HG03342 (cell line): ENCODE measurements at regions not wholly inside any gene's neighbourhood (a gene's known extent, or its start where the extent isn't known, plus 50 kb on each side); places are given as distances from the start of the nearest gene placed in this dataset.

Experiments
- ATAC-seq: cut with Tn5 transposase; IDR thresholded peaks from one replicate; pipeline ENCODE4 v1.9.1; 2021; ENCODE audit warnings: mild to moderate bottlenecking, moderate library complexity; ENCODE audit not compliant: unreplicated experiment

DNA sequence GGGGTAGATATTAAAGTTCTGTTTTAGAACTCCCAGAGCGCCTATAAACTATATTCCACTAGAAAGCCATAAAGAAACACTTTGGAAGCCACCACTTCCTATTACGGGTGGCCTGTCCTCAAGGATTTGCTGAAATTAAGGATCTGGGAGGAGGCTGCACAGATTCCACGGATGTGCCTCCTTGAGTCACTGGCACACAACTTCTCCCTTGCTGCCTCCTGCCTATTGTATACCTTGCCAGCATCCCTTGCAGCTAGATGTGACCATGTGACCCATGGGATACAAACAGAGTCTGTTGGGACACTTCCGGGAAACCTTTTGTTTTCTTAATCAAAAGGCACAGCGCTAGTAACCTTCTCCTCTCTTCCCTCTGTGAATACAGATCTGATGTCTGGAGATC lies 263.0 kb downstream of the C16orf95 start:
- no peak for ATAC-seq

DNA sequence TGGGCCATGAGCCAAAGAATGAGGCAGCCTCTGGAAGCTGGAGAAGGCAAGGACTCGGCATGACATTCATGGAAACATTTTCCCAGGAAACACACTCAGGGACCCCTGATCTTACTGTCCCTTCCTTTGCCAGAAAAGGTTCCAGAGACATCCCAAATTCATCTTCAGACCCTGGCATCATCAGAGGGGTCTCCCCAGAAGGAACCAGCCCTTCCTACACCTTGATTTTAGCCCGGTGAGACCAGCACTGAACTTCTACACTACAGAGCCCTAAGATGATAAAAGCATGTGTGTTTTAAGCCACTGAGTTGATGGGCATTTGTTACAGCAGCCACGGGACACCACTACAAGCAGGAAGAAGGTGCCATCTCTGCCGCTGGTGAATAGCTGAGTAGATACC lies 262.3 kb downstream of the C16orf95 start:
- ATAC-seq = no peak

DNA sequence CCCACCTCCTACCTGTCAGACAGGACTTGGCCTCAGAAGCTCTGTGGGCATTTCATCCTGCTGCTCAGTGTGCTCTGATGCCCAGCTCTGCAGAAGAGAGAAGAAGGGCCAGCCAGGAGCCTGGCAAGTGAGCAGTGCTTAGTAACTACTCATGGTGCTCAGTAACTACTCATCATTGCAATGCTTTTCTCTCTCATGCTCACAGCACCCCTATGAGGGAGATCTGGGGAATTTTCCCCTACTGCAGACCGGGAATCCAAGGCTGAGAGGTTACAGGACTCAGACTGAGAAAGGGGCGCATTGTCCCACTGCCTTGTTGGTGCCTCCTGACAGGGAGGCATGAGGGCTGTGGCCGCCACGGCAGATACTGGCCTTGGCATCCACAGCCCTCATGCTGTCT lies 261.1 kb downstream of the C16orf95 start:
- no peak for ATAC-seq

DNA sequence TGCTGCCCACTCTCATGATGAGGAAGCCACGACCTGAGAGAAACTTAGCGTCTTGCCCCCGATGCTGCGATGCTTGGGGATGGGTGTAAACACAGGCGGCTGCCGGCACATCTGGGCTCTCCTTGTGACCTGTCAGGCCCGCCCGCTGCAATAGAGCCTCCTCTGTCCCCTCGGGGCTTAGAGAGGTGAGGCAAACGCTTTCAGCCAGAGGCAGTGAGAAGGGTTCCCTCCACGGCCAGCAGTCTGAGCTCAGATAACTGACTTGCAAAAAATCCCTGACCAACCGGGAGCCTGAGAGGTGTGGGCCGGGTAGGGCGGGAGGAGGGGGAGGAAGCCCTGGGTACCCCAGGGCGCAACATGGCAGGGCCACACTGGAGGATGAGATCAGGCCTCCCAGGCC lies 260.6 kb downstream of the C16orf95 start:
- no peak for ATAC-seq

DNA sequence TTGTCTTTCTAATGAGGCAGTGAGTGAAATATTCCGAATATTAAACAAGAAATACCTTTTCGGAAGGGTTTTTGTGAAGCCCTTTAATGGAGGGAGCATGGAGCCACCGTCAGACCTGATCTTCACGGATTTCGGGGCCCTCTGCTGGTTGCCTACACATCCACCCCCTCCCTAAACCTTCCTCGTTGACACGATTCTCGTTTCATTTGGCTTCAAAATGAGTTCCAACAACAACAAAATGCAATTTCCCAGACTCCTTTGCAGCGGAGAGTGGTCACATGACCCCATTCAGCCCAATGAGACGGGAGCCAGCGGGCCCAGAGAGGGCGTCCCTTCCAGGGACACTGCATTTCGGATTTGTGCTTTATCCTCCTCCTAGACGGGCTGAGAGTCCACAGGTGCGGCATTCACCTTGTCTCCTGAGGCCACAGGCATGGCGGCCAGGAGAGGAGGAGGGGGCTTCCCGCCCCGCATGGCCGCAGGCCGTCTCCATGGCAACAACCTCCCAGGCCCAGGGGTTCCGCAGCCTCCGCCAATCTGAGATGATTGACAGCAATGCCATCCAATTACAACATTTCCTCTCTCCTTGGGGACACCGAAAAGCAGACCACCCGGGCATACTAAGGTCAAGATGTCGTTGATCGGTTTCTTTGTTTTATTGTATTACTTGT lies 259.8 kb downstream of the C16orf95 start:
- ATAC-seq = no peak

DNA sequence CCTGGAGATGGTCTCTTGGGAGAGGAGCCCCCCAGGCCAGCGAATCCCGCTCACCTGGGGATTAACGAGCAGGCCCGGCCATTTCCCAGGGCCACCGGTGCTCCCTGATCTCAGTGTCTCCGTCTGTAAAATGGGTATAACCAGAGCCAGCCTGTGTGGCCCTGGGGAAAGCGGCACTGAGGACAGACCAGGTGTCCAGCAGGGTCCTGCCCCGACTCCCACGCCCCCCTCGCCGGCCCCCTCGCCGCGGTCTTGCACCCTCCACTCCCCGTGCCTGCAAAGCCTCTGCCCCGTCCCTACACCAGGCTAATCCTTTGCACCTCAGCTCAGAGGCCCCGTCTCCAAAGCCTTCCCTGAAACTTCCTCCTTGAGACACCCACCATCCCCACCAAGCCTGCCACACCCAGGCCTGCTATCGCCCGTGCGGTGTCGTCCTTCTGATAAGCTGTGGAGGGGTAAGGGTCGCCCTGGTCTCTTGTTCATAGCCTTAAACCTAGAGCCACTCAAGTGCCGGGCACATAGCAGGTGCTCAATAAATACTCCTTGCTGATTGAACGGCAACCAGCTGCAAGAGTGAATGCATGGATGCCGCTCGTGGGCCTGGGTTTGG lies 259.1 kb downstream of the C16orf95 start:
- ATAC-seq = no peak

DNA sequence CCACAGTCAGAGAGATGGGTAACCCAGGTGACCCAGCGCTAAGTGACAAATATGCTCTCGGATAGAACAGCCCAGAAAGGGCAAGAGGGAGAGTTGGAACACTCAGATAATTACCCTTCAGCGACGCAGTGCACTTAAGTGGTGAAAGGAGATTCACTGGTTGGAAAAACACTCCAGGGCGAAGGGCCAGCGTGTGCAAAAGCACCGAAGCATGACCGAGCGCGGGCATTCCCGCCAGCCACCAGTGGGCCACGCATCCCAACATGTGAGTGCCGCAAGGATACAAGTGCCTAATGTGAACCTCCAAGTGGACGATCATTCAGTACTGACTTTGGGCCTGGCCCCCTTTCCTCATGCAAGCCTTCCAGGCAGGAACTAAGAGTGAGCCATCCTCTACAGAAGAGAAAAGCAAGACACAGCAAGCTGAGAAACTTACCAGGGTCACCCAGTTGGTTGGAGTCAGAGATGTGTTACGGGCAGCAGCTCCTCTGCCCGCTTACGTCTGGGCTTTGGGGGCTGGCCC lies 258.4 kb downstream of the C16orf95 start:
- no peak for ATAC-seq

DNA sequence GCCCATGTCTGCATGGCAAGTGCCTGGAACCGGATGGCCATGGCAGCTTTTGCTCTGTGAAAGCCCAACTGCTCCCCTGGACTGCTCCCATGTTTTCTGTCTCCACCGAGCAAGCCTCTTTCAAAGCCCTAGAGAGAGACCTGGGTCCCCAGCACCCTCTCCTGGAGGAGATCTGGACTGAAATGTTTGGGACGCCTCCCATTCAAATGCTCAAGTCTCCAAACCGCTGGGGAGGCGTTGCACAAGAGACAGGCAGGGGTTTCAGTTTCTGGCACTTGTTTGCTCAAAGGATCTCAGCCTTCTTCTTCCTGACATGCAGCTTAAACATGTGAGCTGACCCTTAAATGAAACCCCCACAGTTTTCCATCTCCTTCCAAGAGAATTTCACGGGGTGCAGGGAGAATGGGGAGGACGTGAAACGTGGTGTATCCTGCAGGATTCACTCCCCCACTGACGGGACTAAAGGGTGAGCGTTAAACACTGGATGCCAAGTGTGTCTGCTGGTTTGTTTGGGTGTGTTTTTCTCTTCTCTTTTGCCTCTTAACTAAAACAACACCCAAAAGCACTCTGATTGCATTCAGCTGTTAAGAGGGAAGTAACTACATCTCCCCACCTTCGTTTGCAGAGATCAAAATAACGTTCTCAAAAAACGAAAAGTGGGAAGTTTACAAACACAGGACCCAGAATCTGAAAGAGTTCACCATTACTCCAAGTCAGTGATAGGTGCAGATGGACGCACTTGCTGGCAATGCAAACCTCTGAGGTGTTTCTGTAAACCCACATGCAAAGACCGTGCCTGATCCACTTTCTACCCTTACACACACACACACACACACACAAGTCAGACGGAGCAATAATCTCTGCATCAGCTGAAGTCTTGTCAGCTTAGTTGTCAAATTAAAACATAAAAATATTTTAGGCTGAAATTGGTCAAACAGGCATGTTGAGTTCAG lies 256.9 kb downstream of the C16orf95 start:
- ATAC-seq = no peak

DNA sequence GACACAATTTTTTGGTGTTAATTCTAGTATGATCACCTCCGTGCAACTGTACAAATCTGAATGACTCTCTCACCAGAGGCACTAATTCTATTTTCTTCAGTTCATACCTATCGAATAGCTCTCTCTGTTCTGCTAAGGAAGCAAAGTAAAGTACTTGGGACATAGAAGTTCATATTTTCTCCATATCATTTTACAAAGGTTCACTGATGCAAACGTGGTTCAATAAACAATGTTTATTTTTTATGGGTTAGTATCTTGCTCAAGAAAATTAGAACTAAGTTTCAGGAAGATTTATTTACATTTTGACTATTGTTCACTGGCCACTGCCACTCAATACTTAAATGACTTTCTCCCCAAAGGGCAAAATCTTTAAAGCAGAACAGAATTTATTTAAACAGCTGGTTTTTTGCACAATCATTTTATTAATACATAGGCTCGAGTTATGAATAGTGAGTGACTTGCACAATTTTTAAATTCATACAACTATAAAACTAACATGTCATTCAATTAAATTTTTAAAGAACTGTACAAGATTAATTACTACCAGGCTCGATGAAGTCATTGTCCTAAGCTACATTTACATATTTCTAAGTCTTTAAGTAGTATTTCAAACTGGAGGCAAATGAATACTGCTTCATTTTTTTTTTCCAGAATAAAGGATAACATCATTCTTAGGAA lies 255.8 kb downstream of the C16orf95 start:
- ATAC-seq = no peak

DNA sequence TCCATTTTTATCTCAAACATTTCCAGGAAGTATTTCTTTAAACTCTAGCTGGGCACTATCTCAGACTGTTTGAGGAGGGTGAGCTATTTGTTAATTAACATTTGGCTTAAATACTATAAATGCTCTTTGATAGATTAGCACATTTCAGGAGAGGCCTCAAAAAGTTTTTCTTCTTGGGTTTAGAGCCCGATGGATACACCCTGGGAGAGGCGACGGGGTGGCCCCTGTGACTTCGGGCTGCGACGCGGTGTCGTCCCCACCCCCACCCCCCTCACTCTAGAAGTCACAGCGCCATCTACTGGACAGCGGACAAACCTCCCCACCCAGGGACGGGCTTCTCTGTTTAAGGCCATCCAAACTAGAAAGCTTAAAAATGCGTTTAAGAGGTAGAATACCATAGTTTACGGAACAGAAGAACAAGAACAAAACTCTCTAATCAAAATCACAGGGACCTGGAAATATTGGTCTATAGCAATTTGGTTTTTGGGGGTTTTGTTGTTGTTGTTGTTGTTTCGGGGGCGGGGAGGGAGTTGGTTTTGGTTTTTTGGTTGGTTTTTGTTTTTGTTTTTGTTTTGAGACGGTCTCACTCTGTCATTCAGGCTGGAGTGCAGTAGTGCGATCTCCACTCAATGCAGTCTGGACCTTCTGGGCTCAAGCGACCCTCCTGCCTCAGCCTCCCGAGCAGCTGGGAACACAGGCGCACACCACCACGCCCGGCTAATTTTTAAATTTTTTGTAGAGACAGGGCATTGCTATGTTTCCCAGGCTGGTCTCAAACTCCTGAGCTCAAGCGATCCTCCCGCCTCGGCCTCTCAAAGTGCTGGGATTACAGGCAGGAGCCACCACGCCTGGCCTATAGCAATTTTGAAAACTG lies 254.4 kb downstream of the C16orf95 start:
- ATAC-seq = no peak

DNA sequence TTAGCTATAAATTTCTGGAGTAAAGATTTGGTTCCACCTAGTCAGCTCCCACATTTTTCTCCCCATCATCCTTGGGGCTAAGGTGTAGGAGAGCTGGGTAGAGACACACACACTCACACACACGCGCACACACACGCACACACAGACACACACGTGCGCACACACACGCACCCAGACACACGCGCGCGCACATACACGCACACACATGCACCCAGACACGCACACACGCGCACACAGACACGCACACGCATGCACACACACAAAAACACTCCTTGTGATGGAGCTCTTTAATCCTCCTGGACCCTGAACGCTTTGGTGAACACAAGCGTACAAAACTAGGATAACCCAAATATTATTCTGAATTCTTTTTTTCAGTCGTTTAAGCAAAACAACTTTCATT lies 253.6 kb downstream of the C16orf95 start:
- no peak for ATAC-seq

DNA sequence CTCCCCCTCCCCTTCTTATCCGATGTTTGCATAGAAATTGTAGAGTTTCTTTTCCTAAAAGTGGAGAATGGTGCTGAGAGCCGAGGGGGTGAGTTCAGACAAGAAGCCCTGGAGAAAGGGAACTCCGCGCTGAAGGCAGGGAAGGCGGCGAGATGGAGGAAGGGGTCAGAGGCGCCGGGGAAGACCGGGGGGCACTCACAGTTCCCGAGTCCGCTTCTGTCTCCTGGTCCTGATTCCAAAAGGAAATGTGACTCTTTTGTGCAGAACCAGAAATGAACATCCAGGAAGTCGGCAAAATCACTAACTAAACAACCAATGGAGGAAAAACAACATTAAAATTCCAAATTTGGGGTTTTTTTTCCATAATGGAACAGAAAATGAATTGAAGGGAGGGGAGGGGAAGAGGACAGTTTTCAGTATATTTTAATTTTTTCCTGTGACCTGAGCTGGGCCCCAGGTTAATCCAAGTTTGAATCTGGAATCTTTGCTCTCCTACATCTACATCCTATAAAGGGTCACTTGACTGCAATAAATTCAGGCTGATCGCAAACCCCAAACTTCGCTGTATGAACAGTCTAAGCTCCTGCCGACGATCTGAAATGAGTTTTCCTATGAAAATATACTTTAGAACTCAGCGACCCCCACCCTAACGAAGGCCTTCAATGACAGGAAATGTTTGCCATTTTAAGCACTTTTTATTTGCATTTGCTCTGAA lies 252.3 kb downstream of the C16orf95 start:
- ATAC-seq = no peak

DNA sequence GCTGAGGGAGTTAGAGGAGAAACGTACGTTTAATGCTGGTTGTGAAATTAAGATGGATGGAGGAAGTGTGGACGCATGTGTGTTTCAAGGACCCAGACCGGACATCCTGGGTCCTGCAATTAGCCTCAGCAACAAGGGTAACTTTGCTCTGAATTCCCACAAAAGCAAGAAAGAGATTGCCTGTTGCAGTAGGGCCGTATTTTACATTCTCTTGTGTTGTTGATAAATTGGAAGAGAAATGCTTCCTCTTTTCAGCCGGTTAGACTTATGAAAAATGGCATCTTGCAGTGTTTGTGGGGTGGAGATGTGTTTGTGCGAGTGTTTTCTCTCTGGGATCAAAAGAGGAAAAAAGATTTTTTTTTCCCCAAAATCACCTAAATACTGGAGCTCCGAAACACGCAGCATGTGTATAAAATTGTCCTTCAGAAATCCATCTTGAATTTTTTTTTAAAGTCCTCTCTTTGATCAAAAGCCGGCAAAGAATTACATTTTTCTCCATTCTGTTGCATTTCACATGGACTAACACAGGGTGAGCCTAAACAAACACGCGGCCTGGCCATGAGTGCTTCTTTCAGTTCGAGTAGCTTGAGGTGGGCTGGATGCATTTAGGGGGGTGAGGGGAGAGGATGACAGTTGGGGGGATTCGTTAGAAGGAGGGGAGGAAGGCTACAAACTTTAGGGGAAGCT lies 251.6 kb downstream of the C16orf95 start:
- ATAC-seq = no peak

DNA sequence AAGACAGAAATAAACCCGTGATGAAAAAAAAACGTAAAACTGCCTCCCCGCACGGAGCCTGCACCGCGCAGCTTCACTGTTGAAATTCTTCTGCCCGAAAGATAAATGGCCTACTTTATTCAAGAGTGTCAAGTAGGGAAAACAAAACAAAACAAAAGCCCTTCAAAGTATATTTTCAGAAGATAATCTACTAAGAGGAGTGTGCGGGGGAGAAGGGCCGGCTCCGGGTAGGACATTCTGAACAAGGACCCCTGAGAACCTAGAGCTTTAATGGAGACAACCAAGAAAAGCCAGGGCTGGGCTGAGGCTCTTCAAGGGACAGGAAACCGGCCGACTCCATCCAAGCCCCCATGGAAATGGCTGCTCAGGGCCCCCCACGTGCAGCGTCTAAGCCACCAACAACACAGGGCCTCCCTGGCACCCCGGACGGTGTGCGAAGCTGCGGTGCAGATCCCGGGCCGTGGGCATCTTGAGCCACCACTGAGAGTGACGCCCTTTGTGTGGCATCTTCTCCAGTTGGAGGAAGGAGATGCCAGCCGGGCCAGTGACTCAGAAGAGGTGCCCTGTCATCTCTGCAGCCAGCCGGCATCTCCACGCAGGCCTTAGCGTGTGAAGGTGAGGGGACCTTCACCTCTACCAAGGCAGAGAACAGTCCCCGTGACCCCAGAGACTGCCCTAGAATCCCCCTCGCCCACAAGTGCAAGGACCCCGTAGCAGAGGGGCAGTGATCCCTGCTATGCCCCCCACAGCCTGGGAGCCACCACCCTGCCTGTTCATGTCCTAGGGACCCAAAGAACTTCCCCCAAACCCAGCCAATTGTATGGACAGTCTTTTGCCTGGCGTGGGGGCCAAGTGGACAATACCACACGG lies 250.8 kb downstream of the C16orf95 start:
- ATAC-seq = no peak

DNA sequence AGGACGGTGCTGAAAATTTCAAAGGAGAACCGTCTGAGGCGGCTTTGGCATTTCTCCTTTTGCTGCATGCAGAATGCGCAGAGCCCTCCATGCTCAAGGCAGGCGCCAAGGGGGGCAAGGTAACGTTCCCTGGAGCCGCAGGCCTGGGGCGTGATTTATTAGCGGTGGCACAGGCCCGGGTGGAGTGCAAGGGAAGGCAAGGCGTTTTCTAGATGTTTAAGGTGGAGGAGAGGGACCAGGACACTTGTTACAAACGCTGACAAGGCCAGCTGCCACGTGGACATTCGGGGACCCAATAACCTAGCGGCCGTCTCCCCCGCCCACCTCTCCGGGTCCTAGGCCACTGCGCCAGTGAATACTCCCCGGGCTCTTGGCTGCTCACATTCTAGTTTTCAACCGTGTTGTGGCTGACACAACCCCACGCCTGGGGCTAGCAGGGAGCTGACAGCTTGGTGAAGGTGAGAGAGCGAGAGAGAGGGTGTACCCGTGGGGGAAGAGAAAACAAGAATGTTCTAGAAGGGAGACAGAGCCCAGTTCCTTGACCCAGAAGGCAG lies 250.1 kb downstream of the C16orf95 start:
- no peak for ATAC-seq

DNA sequence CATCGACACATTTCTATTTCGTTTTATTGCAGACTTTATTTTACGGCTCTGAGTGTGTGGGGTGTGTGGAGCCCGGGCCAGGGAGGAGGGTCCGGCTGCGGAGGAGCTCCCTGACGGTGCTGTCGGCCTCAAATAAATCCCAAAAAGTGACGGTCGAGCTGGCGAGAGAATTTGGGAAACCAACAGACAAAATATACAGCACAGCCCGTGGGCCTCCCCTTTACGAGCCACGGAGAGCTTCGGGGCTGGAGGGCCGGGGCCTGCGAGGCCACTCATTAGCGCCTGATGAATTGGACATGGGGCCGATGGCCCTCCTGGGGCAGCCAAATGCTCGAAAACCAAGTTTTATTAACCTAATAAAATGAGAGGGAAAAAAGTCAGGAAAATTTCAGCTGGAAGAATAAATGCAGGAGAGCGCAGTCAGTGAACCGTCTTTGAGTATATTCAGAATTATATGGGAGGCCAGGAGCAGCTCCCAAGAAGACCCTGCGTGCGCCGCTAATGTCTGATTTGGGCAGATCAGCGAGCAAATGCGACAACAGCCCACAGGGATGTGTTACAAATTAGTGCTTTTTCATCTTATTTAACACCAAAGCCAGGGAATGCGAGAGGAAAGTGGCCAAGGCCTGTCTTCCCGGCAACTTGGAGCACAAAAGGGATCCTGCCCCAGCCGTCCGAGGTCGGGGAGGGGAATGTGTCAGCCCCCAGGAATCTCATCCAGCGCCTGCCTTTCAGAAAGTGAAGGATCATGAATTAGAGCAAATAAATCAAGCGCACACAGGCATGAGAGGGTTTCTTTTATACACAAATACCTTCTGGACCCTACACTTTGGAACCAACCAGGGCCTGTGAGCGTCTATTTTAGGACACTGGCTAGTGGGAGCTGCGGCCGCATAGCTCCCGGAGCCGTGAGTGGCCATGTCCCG lies 249.1 kb downstream of the C16orf95 start:
- ATAC-seq = no peak

DNA sequence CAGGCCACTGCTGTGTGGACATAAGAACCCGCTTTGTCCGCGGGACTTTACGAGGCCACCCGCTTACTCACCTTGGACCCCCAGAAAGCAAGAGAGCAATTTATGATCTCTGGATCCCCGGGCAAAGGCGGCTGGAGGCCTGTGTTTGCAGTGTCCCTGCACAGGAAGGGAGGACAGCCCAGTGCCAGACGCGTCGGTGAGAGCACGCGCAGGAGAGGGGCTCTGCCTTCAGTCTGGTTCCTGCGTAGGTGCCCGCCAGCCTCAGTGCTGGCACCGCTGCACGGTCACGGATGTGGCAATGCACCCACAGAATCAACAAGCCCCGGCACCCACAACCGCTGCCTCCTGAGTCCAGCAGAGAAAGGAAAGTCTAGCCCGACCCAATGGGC lies 248.4 kb downstream of the C16orf95 start:
- ATAC-seq = no peak
